HG03565 (cell line): ENCODE measurements at regions not wholly inside any gene's neighbourhood (a gene's known extent, or its start where the extent isn't known, plus 50 kb on each side); places are given as distances from the start of the nearest gene placed in this dataset.
"Not testable (repeated sequence)": the region's sequence is repeated elsewhere in the genome, so short reads cannot be mapped to it uniquely, and the experiment has no call there.

ENCODE experiments used
- ATAC-seq: cut with Tn5 transposase; IDR thresholded peaks from one replicate; pipeline ENCODE4 v1.9.1; 2021; ENCODE audit warnings: mild to moderate bottlenecking, moderate library complexity; ENCODE audit not compliant: unreplicated experiment

GRCh38 chr1:228889289-228889688 lies 154.0 kb downstream of the RHOU start:
- no peak for ATAC-seq

- ATAC-seq, result no peak
These were observed 156.2 kb downstream of the RHOU start for GRCh38 chr1:228891272-228892034.

GRCh38 chr1:228892200-228892599 lies 156.9 kb downstream of the RHOU start:
- not testable (repeated sequence) for ATAC-seq

GRCh38 chr1:228894442-228894989 lies 159.2 kb downstream of the RHOU start:
- no peak for ATAC-seq

GRCh38 chr1:228897901-228898300 lies 162.6 kb downstream of the RHOU start:
- ATAC-seq, result no peak

- peak; percentile 95 for ATAC-seq
These were observed 163.3 kb downstream of the RHOU start for GRCh38 chr1:228898582-228898992.

GRCh38 chr1:228899421-228899956 lies 164.2 kb downstream of the RHOU start:
- ATAC-seq, result no peak

- ATAC-seq, result no peak
These were observed 165.0 kb downstream of the RHOU start for GRCh38 chr1:228900099-228900885.

GRCh38 chr1:228900886-228901392 lies 165.7 kb downstream of the RHOU start:
- ATAC-seq, result no peak

GRCh38 chr1:228901936-228902681 lies 166.8 kb downstream of the RHOU start:
- ATAC-seq, result no peak

GRCh38 chr1:228902781-228903433 lies 167.6 kb downstream of the RHOU start:
- no peak for ATAC-seq

GRCh38 chr1:228903434-228904071 lies 168.3 kb downstream of the RHOU start:
- ATAC-seq, result no peak

GRCh38 chr1:228904222-228904621 lies 168.9 kb downstream of the RHOU start:
- ATAC-seq, result no peak

GRCh38 chr1:228905701-228906101 lies 170.4 kb downstream of the RHOU start:
- no peak for ATAC-seq

GRCh38 chr1:228906223-228906860 lies 171.1 kb downstream of the RHOU start:
- no peak for ATAC-seq

- no peak for ATAC-seq
These were observed 176.2 kb downstream of the RHOU start for GRCh38 chr1:228911225-228912210.

- no peak for ATAC-seq
These were observed 178.5 kb downstream of the RHOU start for GRCh38 chr1:228913626-228914414.
